PC-9 (cell line): ENCODE measurements at regions not wholly inside any gene's neighbourhood (a gene's known extent, or its start where the extent isn't known, plus 50 kb on each side); places are given as distances from the start of the nearest gene placed in this dataset.

Experiments used
- BruUV-seq: library from RNA; stranded (reverse); fragments of 400-500 nt; replicated peaks from 2 replicates; lab custom pipeline; 2021; lab: Mats Ljungman, UMichigan
- CTCF ChIA-PET: fragments of 300-600 bp; sonication (Branson Sonifier 250); formaldehyde crosslinking; loops from one replicate; lab custom pipeline; 2022; ENCODE audit warnings: antibody characterized with exemption; lab: Charles Lee
- POLR2A ChIA-PET: fragments of 300-600 bp; sonication (Branson Sonifier 250); formaldehyde crosslinking; loops from one replicate; lab custom pipeline; 2022; ENCODE audit warnings: antibody characterized with exemption; ENCODE audit not compliant: unreplicated experiment; lab: Charles Lee
- DNase-seq, 2 experiments: peaks; one replicate each; pipeline versions ENCODE4 v3.0.0 to v3.0.0-alpha.2; 2015 to 2022; ENCODE audit warnings: mixed read lengths in 1 of 2
- H2AFZ ChIP-seq: fragments of 200-600 bp; sonication (generic); 2 replicates; pipeline ENCODE4 v1.8.1; 2017; ENCODE audit warnings: antibody characterized with exemption
- H3F3A ChIP-seq: fragments of 200-600 bp; sonication (generic); 2 replicates; pipeline ENCODE4 v1.8.1; 2017; ENCODE audit warnings: antibody characterized with exemption, mild to moderate bottlenecking, low read depth; ENCODE audit not compliant: insufficient read depth
- H3K27ac ChIP-seq: fragments of 200-600 bp; sonication (generic); 2 replicates; pipeline ENCODE4 v1.6.1; 2016; ENCODE audit warnings: mixed run types
- H3K27me3 ChIP-seq: fragments of 200-600 bp; sonication (generic); 2 replicates; pipeline ENCODE4 v1.6.1; 2016; ENCODE audit warnings: low read depth, mixed run types; ENCODE audit not compliant: insufficient read depth
- H3K36me3 ChIP-seq: fragments of 200-600 bp; sonication (generic); 2 replicates; pipeline ENCODE4 v1.6.1; 2016; ENCODE audit warnings: low read depth, mixed run types
- H3K4me1 ChIP-seq: fragments of 200-600 bp; sonication (generic); replicated peaks from 2 replicates; pipeline ENCODE4 v1.6.1; 2016; ENCODE audit warnings: mixed run types; ENCODE audit not compliant: insufficient read depth
- H3K4me2 ChIP-seq: fragments of 200-600 bp; sonication (generic); 2 replicates; pipeline ENCODE4 v1.6.1; 2017; ENCODE audit warnings: mixed run types
- H3K4me3 ChIP-seq: fragments of 200-600 bp; sonication (generic); 2 replicates; pipeline ENCODE4 v1.6.1; 2016; ENCODE audit warnings: mixed run types
- H3K79me2 ChIP-seq: fragments of 200-600 bp; sonication (generic); 2 replicates; pipeline ENCODE4 v1.6.1; 2017; ENCODE audit warnings: low read depth, mixed run types
- H3K9me2 ChIP-seq: fragments of 200-600 bp; sonication (generic); 2 replicates; pipeline ENCODE4 v1.8.1; 2017; ENCODE audit warnings: mild to moderate bottlenecking; ENCODE audit not compliant: insufficient read depth
- H3K9me3 ChIP-seq: fragments of 200-600 bp; sonication (generic); 2 replicates; pipeline ENCODE4 v1.8.1; 2016; ENCODE audit warnings: low read depth; ENCODE audit not compliant: insufficient read depth
- H4K20me1 ChIP-seq: fragments of 200-600 bp; sonication (generic); 2 replicates; pipeline ENCODE4 v1.8.1; 2017; ENCODE audit not compliant: insufficient read depth
- EZH2 ChIP-seq: fragments of 200-600 bp; sonication (generic); IDR thresholded peaks from 2 replicates; pipeline ENCODE4 v1.8.0; 2017; ENCODE audit warnings: antibody characterized with exemption, low read depth
- intact Hi-C: fragments of 100-400 bp; cut with micrococcal nuclease; formaldehyde crosslinking; loops from one replicate; pipeline ENCODE4 v1.10.0; 2022; ENCODE audit not compliant: unreplicated experiment
- TF ChIP-seq, protein P1 (sequence below): fragments of 200-600 bp; sonication (generic); conservative IDR thresholded peaks from 2 replicates; pipeline ENCODE4 v1.6.1; 2017; ENCODE audit warnings: mixed run types, antibody characterized with exemption, mild to moderate bottlenecking, moderate library complexity

DNA sequence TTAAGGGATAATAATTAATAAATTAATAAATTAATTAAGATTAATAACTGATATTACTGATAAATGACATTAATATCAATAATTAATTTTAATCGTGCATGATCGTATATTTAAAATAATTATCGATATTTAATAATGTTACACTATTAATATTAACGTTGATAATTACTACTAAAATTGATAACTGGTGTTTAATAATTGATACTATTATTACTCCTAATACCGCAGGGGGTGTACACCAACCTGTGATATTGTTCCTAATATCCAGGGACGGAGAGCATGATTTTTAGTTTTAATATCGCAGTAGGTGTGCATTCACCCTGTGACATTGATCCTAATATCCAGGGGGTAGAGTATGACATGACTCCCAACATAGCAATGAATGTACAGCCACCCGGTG is 1930.8 kb downstream of the SUCLG1 start:
- Histone ChIP-seq H3K36me3 (no peaks in the 10 kb centered on the region), H3K27me3 (no peaks in the 10 kb centered on the region), H2AFZ (no peak overlapping the region), H3K4me2 (no peak overlapping the region), H3K27ac (no peak overlapping the region), H4K20me1 (no peaks in the 10 kb centered on the region), H3K4me1 (no peaks in the 10 kb centered on the region), H3K9me2 (no peaks in the 10 kb centered on the region), H3K9me3 (no peaks in the 10 kb centered on the region), H3F3A (no peaks in the 10 kb centered on the region), H3K79me2 (no peaks in the 10 kb centered on the region), H3K4me3 (no peak overlapping the region)
- CTCF ChIA-PET: no interaction called here
- POLR2A ChIA-PET: no interaction called here
- DNase-seq: no peak
- no peak for TF ChIP-seq EZH2
- TF ChIP-seq, protein P1, sequence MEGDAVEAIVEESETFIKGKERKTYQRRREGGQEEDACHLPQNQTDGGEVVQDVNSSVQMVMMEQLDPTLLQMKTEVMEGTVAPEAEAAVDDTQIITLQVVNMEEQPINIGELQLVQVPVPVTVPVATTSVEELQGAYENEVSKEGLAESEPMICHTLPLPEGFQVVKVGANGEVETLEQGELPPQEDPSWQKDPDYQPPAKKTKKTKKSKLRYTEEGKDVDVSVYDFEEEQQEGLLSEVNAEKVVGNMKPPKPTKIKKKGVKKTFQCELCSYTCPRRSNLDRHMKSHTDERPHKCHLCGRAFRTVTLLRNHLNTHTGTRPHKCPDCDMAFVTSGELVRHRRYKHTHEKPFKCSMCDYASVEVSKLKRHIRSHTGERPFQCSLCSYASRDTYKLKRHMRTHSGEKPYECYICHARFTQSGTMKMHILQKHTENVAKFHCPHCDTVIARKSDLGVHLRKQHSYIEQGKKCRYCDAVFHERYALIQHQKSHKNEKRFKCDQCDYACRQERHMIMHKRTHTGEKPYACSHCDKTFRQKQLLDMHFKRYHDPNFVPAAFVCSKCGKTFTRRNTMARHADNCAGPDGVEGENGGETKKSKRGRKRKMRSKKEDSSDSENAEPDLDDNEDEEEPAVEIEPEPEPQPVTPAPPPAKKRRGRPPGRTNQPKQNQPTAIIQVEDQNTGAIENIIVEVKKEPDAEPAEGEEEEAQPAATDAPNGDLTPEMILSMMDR: no peak
- intact Hi-C loops: no loop called here
- no TSS peak for BruUV-seq

DNA sequence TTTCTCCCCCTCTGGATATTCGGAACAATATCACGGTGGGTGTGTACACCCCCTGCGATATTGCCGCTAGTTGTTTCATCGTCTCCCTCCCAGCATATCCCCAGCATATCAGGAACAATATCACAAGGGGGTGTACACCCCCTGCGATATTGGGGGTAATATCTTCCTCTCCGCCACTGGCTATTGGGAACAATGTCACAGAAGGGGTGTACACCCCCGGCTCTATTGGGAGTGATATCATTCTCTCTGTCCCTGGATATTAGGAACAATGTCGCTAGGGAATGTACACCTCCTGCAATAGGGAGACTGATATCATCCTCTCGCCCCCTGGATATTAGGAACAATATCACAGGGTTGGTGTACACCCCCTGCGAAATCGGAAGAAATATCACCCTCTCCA is 1932.0 kb downstream of the SUCLG1 start:
- Histone ChIP-seq H3K9me3 (no peaks in the 10 kb centered on the region), H3K27me3 (no peaks in the 10 kb centered on the region), H3K4me2 (no peak overlapping the region), H3K4me1 (no peaks in the 10 kb centered on the region), H3K36me3 (no peaks in the 10 kb centered on the region), H3K4me3 (no peak overlapping the region), H3K79me2 (no peaks in the 10 kb centered on the region), H3K9me2 (no peaks in the 10 kb centered on the region), H2AFZ (no peak overlapping the region), H3F3A (no peaks in the 10 kb centered on the region), H3K27ac (no peak overlapping the region), H4K20me1 (no peaks in the 10 kb centered on the region)
- POLR2A ChIA-PET: no interaction called here
- TF ChIP-seq EZH2: no peak
- TF ChIP-seq, protein P1: no peak
- CTCF ChIA-PET: no interaction called here
- intact Hi-C loops: no loop called here
- DNase-seq: no peak
- BruUV-seq: no TSS peak

DNA sequence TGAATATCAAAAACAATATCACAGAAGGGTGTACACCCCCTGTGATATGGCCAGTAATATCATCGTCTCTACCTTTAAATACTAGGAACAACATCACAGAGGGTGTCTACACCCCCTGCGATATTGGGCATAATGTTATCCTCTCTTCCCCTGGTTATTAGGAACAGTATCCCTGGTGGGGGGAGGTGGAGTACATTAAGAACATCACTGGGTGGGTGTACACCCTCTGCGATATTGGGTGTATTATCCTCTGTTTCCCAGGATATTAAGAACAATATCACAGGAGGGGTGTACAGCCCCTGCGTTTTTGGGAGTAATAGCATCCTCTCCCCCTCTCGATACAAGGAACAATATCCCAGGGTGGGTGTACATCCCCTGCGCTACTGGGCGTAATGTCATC is 1932.8 kb downstream of the SUCLG1 start:
- intact Hi-C loops: no loop called here
- no peak overlapping the region for H3K27ac ChIP-seq
- BruUV-seq: no TSS peak
- no peak overlapping the region for H3K4me3 ChIP-seq
- H3K4me1 ChIP-seq: no peaks in the 10 kb centered on the region
- H3F3A ChIP-seq: no peaks in the 10 kb centered on the region
- H3K27me3 ChIP-seq: no peaks in the 10 kb centered on the region
- TF ChIP-seq, protein P1: no peak
- no peak for TF ChIP-seq EZH2
- no peak overlapping the region for H3K4me2 ChIP-seq
- CTCF ChIA-PET: no interaction called here
- POLR2A ChIA-PET: no interaction called here
- no peak for DNase-seq
- no peaks in the 10 kb centered on the region for H3K9me2 ChIP-seq
- no peaks in the 10 kb centered on the region for H3K79me2 ChIP-seq
- H4K20me1 ChIP-seq: no peaks in the 10 kb centered on the region
- no peaks in the 10 kb centered on the region for H3K9me3 ChIP-seq
- H3K36me3 ChIP-seq: no peaks in the 10 kb centered on the region
- H2AFZ ChIP-seq: no peak overlapping the region
